Prostate gland (tissue), 2 donors: ENCODE measurements at regions not wholly inside any gene's neighbourhood (a gene's known extent, or its start where the extent isn't known, plus 50 kb on each side); places are given as distances from the start of the nearest gene placed in this dataset.
"Not testable (repeated sequence)": the region's sequence is repeated elsewhere in the genome, so short reads cannot be mapped to it uniquely, and the experiment has no call there.

Experiments used
- DNase-seq: peaks from one replicate; pipeline ENCODE4 v3.0.0-alpha.2; 2019; ENCODE audit warnings: low spot score
- H3K27ac ChIP-seq, 2 donors: fragments of 200-600 bp; sonication (generic); 2 replicates each; pipeline ENCODE4 v1.5.1; 2017 to 2019
- H3K27me3 ChIP-seq: fragments of 200-600 bp; sonication (generic); replicated peaks from 2 replicates; pipeline ENCODE4 v1.5.1; 2019; ENCODE audit not compliant: insufficient read depth
- H3K36me3 ChIP-seq, 2 donors: fragments of 200-600 bp; sonication (generic); 1 replicate in 1 of 2; 2 replicates in 1 of 2; pipeline versions ENCODE4 v1.5.1 to v1.8.1; 2017 to 2019
- H3K4me1 ChIP-seq: fragments of 200-600 bp; sonication (generic); replicated peaks from 2 replicates; pipeline ENCODE4 v1.5.1; 2019
- H3K4me3 ChIP-seq, 2 donors: fragments of 200-600 bp; sonication (generic); 2 replicates each; pipeline ENCODE4 v1.5.1; 2017 to 2019
- H3K9me3 ChIP-seq: fragments of 200-600 bp; sonication (generic); 2 replicates; pipeline ENCODE4 v1.5.1; 2017
- CTCF ChIP-seq, 4 experiments: fragments of 200-600 bp in 2 of 4; fragments of 450-650 bp in 2 of 4; sonication (generic) in 2 of 4; IDR thresholded peaks; 1 replicate in 3 of 4; 2 replicates in 1 of 4; pipeline ENCODE4 v1.5.1; 2016 to 2019; ENCODE audit warnings: antibody characterized with exemption in 4 of 4, mild to moderate bottlenecking in 2 of 4, moderate library complexity in 2 of 4
- POLR2A ChIP-seq: fragments of 450-650 bp; IDR thresholded peaks from one replicate; pipeline ENCODE4 v1.6.1; 2016; ENCODE audit warnings: antibody characterized with exemption, mild to moderate bottlenecking
- POLR2AphosphoS5 ChIP-seq: sonication (generic); formaldehyde crosslinking; IDR thresholded peaks from one replicate; pipeline ENCODE4 v1.6.1; 2017; ENCODE audit warnings: antibody characterized with exemption
- WGBS: methylation state at CpG from one replicate; pipeline ENCODE4 v1.1.5; 2018; 5-methylcytosine and 5-hydroxymethylcytosine counted together
- intact Hi-C: fragments of 100-400 bp; cut with DNase I; formaldehyde crosslinking; loops from one replicate; pipeline ENCODE4 v1.14.2; 2022

DNA sequence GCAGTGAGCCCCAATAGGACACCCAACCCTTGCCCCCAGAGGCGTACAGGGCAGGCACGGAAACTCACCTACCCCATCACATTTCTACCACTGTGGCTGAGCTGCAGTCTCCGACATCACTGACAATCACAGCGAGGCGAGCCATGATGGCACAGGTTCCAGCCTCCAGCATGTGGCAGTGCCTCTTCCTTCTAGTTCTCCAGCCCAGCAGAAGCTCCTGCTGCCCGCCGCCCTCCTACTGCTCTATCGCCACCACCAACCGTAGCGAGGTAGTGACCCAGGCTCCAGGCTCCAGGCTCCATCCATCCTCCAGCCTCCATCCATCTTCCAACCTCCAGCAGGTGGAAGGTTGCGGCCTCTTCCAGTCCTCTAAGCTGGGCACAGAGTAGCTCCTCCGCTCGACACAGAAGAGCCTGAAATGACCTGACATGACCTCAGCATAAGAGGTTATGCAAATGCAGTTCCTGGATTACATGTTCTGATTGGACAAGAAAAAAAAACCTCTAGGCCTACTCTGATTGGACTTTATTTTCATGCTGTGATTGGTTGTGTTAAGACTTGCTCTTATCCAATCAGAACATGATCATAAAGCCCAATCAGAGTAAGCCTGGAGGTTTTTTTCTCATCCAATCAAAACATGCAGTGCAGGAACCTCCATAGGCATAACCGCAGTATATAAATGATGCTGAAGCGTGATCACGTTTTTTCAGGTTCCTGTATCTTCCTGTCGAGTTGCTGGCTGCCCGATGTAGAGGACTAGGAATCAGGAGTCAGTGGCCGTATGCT lies 438.9 kb upstream of the ZNF337 start:
- intact Hi-C loops = no loop called here
- Histone ChIP-seq H3K27me3 (no peaks in the 10 kb centered on the region), H3K36me3 (no peaks in the 10 kb centered on the region), H3K9me3 (no peaks in the 10 kb centered on the region), H3K27ac (no peak overlapping the region), H3K4me3 (no peak overlapping the region), H3K4me1 (no peaks in the 10 kb centered on the region)
- TF ChIP-seq CTCF (IDR thresholded peaks at IDR 0.05) (no peak), POLR2AphosphoS5 (no peak), POLR2A (no peak)
- no peak for DNase-seq
- WGBS = 88% methylated on average over 19 of the region's 19 CpGs

DNA sequence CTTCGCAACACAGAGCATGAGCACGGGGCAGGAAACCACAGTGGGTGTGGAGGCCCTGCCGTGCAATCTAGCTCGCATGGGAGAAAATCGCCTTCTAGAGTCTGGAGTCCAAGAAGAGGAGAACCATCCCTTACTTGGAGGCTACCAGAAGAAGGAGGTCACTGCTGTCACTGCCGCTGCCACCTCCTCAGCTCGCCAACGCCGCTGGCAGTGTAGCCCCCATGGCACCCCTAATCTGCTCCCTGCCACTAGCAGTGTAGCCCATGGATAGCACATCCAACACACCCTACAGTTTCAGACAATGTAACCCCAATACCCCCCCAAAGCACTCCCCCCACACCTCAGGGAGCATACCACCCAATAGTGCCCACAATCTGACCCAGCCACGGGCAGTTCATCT lies 438.0 kb upstream of the ZNF337 start:
- intact Hi-C loops = no loop called here
- Histone ChIP-seq H3K36me3 (no peaks in the 10 kb centered on the region), H3K27ac (no peak overlapping the region), H3K27me3 (no peaks in the 10 kb centered on the region), H3K9me3 (no peaks in the 10 kb centered on the region), H3K4me3 (no peak overlapping the region), H3K4me1 (no peaks in the 10 kb centered on the region)
- TF ChIP-seq POLR2A (no peak), POLR2AphosphoS5 (no peak), CTCF (IDR thresholded peaks at IDR 0.05) (no peak)
- no peak for DNase-seq
- 89% methylated on average over 10 of the region's 10 CpGs for whole genome bisulfite sequencing

- WGBS = 93% methylated on average over 12 of the region's 12 CpGs
- H3K9me3 ChIP-seq, DNase-seq, H3K27ac ChIP-seq, H3K4me1 ChIP-seq, intact Hi-C loops, H3K27me3 ChIP-seq, H3K36me3 ChIP-seq, H3K4me3 ChIP-seq: not testable (repeated sequence)
These were observed 437.1 kb upstream of the ZNF337 start for GRCh38 chr20:26133794-26134193.

DNA sequence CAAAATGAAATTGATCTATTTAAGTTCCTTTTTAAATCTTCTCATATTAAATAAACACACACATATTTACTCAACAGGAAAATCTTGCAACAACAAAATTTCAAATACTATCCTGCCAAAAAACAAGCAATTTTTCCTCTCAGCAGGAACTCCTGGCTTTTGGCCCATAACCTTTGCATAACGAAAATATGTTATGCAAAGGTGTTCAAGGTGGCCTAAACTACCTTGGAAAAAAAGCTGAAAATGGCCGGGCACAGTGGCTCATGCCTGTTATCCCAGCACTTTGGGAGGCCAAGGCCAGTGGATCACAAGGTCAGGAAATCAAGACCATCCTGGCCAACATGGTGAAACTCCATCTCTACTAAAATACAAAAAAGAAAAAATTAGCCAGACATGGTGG lies 424.3 kb upstream of the ZNF337 start:
- 59% methylated on average over 2 of the region's 2 CpGs for WGBS
- DNase-seq, H3K36me3 ChIP-seq, intact Hi-C loops, H3K4me1 ChIP-seq, H3K27ac ChIP-seq, H3K27me3 ChIP-seq, H3K9me3 ChIP-seq, H3K4me3 ChIP-seq: not testable (repeated sequence)

GRCh38 chr20:26094498-26094897 lies 397.8 kb upstream of the ZNF337 start:
- intact Hi-C loops, H3K4me3 ChIP-seq, H3K4me1 ChIP-seq, H3K9me3 ChIP-seq, H3K27me3 ChIP-seq, H3K27ac ChIP-seq, DNase-seq, H3K36me3 ChIP-seq: not testable (repeated sequence)
- 87% methylated on average over 1 of the region's 1 CpG for WGBS

GRCh38 chr20:26091921-26092320 lies 395.3 kb upstream of the ZNF337 start:
- 64% methylated on average over 7 of the region's 7 CpGs for WGBS

GRCh38 chr20:26086195-26086594 lies 389.5 kb upstream of the ZNF337 start:
- intact Hi-C loops, H3K4me1 ChIP-seq, H3K4me3 ChIP-seq, H3K27ac ChIP-seq, H3K27me3 ChIP-seq, H3K36me3 ChIP-seq, DNase-seq, H3K9me3 ChIP-seq: not testable (repeated sequence)
- no CpG with 5 or more reads among the region's 5 CpGs for WGBS

More at GRCh38 chr20:26091921-26092320, 395.3 kb upstream of the ZNF337 start:
- H3K36me3 ChIP-seq, H3K4me3 ChIP-seq, H3K27ac ChIP-seq, DNase-seq, intact Hi-C loops, H3K27me3 ChIP-seq, H3K4me1 ChIP-seq, H3K9me3 ChIP-seq: not testable (repeated sequence)

DNA sequence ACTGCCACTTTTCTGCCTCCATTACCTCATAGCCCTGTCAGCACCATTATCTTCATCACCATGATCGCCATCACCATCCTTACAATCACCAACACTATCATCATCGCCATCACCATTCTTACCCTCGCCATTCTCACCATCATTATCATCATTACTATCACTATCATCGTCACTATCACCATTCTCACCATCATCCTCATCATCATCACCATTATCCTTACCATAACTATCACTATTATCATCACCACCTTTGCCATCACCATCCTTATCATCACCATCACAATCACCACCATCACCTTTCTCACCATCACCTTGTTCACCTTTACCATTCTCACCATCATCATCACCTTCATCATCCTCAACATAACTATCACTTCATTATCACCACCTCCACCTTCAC lies 377.3 kb upstream of the ZNF337 start:
- H3K4me1 ChIP-seq, H3K4me3 ChIP-seq, DNase-seq, H3K9me3 ChIP-seq, H3K27ac ChIP-seq, H3K36me3 ChIP-seq, H3K27me3 ChIP-seq, intact Hi-C loops: not testable (repeated sequence)
- 87% methylated on average over 4 of the region's 4 CpGs for WGBS

GRCh38 chr20:26059324-26059723 lies 362.7 kb upstream of the ZNF337 start:
- H3K27ac ChIP-seq, H3K36me3 ChIP-seq, DNase-seq, H3K9me3 ChIP-seq, H3K4me3 ChIP-seq, H3K4me1 ChIP-seq, intact Hi-C loops, H3K27me3 ChIP-seq: not testable (repeated sequence)
- no CpG with 5 or more reads among the region's 28 CpGs for WGBS

DNA sequence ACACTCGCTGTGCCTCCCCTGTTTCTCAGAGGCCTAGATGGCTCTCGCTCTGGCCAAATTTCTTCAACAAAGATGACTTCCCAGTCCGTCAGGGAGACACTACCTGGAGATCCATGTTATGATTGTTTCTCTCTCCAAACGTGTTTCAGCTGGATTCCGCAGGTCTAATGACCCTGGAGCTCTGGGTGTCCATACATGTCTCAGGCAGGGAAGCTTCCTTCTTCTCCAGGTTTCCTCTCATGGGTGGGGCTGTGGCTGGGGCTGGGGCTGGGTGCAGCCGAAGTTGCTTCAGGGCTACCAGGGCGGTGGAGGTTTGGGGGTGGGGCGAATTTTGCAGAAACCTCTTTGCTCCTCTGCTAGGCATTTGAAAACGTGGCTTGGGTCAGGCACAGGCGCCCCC lies 361.8 kb upstream of the ZNF337 start:
- H3K9me3 ChIP-seq, H3K4me3 ChIP-seq, H3K36me3 ChIP-seq, H3K27me3 ChIP-seq, DNase-seq, H3K27ac ChIP-seq, H3K4me1 ChIP-seq, intact Hi-C loops: not testable (repeated sequence)
- no CpG with 5 or more reads among the region's 10 CpGs for WGBS
